GM12878 (cell line): ENCODE measurements at regions not wholly inside any gene's neighbourhood (a gene's known extent, or its start where the extent isn't known, plus 50 kb on each side); places are given as distances from the start of the nearest gene placed in this dataset.

Source experiments
- CTCF ChIP-seq, 3 experiments: IDR thresholded peaks in 2 of 3; conservative IDR thresholded peaks in 1 of 3; 2 replicates each; pipeline ENCODE4 v1.5.1; 2011; ENCODE audit warnings: low read depth in 3 of 3, low read length in 3 of 3, mild to moderate bottlenecking in 3 of 3, control low read depth in 2 of 3, moderate library complexity in 2 of 3, inconsistent platforms in 1 of 3, mixed read lengths in 1 of 3; ENCODE audit not compliant: control insufficient read depth in 2 of 3, insufficient read depth in 1 of 3; ENCODE audit errors: extremely low read depth in 1 of 3
- ELK1 ChIP-seq: IDR thresholded peaks from 2 replicates; pipeline ENCODE4 v1.6.1; 2012; ENCODE audit warnings: low read depth, low read length, improper control_type of control experiment
- EZH2 ChIP-seq: IDR thresholded peaks from 2 replicates; pipeline ENCODE4 v1.6.1; 2012; ENCODE audit warnings: low read depth, mild to moderate bottlenecking, control low read depth, inconsistent platforms, low read length, borderline replicate concordance; ENCODE audit not compliant: control insufficient read depth
- MEF2A ChIP-seq: IDR thresholded peaks from 2 replicates; pipeline ENCODE4 v1.6.1; 2011; ENCODE audit warnings: low read depth, mild to moderate bottlenecking, low read length, moderate library complexity; ENCODE audit not compliant: insufficient read depth
- POLR2A ChIP-seq: IDR thresholded peaks from 2 replicates; pipeline ENCODE4 v1.6.1; 2011; ENCODE audit warnings: low read depth, mild to moderate bottlenecking, low read length
- TCF12 ChIP-seq: IDR thresholded peaks from 2 replicates; pipeline ENCODE4 v1.6.1; 2011; ENCODE audit warnings: low read depth, mild to moderate bottlenecking, low read length
- ZBTB4 ChIP-seq: fragments of 450-650 bp; formaldehyde crosslinking; IDR thresholded peaks from 2 replicates; pipeline ENCODE4 v1.4.0; 2022; ENCODE audit warnings: mild to moderate bottlenecking, moderate library complexity

DNA sequence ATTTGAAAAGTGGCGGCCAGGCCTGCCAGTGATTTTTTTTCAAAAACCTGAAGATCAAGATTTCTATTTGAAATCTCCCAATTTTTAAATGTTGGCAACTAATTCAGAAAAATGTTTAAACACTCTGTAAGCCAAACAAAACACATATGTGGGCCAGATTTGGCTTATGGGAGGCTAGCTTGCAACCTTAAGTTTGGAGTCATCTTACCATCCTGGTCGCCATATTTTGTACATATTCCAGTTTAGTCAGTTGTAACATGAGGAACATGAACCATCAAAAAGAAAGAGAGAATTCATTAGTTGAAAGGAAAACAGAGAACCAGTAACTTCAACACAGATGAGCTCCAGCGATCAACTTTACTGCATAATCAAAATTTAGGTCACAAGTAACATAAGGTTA lies 115.4 kb downstream of the TMEM26 start:
- TF ChIP-seq EZH2, result no peak
- TF ChIP-seq POLR2A, result no peak
- no peak for TF ChIP-seq ZBTB4 (CRISPR knock-in tag)
- TF ChIP-seq MEF2A, result no peak
- no peak for TF ChIP-seq CTCF (IDR thresholded peaks at IDR 0.05 in 2 of 3, conservative IDR thresholded peaks at IDR 0.05 in 1 of 3; ENCODE audit: control insufficient read depth in 2 of 3, extremely low read depth in 1 of 3, insufficient read depth in 1 of 3, low read depth in 3 of 3, low read length in 3 of 3)
- TF ChIP-seq TCF12, result no peak
- TF ChIP-seq ELK1, result no peak
